Activated naive CD8-positive, alpha-beta T cell (primary cell): ENCODE measurements at regions not wholly inside any gene's neighbourhood (a gene's known extent, or its start where the extent isn't known, plus 50 kb on each side); places are given as distances from the start of the nearest gene placed in this dataset.
"Not testable (repeated sequence)": the region's sequence is repeated elsewhere in the genome, so short reads cannot be mapped to it uniquely, and the experiment has no call there.

ENCODE experiments used
- H3K27ac Mint-ChIP-seq: one replicate; pipeline ENCODE4 v1.8.0; 2021; ENCODE audit warnings: mixed read lengths
- H3K27me3 Mint-ChIP-seq: one replicate; pipeline ENCODE4 v1.8.0; 2021; ENCODE audit warnings: mixed read lengths
- H3K36me3 Mint-ChIP-seq: one replicate; pipeline ENCODE4 v1.8.0; 2021; ENCODE audit warnings: mixed read lengths
- H3K4me1 Mint-ChIP-seq: one replicate; pipeline ENCODE4 v1.8.0; 2021; ENCODE audit warnings: low read depth, mixed read lengths
- H3K4me3 Mint-ChIP-seq: one replicate; pipeline ENCODE4 v1.8.0; 2021; ENCODE audit warnings: mild to moderate bottlenecking, mixed read lengths
- H3K9me3 Mint-ChIP-seq: one replicate; pipeline ENCODE4 v1.8.0; 2021; ENCODE audit warnings: low read depth, mixed read lengths

- Mint-ChIP-seq H3K9me3 (peaks cover 2% of the 10 kb centered on the region), H3K4me3 (no peak overlapping the region), H3K36me3 (no peaks in the 10 kb centered on the region), H3K27ac (no peak overlapping the region), H3K4me1 (no peaks in the 10 kb centered on the region), H3K27me3 (peaks cover 2% of the 10 kb centered on the region)
Measured at GRCh38 chr5:1734908-1735289, 64.7 kb downstream of the MRPL36 start.

DNA sequence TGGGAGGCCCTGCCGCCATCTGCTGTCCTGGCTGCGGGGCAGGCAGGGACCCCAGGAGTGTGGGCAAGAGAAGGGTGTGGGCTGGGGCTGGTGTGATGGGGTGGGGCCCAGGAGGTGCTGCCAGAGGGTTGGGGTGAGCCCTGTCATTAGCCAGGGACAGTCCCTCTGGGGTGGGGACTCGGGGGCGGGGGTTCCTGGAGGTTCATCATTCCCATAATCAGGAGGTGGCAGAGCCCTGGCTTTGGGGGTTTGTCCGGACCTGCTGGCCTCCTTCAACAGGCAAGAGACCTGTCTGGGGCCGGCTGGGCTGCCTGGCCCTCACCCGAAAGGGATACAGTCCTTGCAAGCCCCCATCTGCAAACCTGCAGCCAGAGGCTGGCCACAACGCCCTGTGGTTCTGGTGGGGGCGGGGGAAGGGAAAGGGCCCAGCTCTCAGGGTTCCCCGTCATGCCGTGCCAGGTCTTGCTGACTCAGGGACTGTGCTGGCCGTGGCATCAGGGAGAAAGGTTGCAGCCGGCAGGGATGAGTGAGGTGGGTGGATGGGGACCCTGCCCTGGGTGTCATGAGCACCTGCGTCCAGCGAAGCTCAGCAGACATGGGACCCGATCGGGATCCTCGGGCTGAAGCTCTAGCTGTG lies 65.2 kb downstream of the MRPL36 start:
- Mint-ChIP-seq H3K4me1 (no peaks in the 10 kb centered on the region), H3K27ac (no peak overlapping the region), H3K36me3 (no peaks in the 10 kb centered on the region), H3K4me3 (no peak overlapping the region), H3K9me3 (no peaks in the 10 kb centered on the region), H3K27me3 (peaks cover 2% of the 10 kb centered on the region)

DNA sequence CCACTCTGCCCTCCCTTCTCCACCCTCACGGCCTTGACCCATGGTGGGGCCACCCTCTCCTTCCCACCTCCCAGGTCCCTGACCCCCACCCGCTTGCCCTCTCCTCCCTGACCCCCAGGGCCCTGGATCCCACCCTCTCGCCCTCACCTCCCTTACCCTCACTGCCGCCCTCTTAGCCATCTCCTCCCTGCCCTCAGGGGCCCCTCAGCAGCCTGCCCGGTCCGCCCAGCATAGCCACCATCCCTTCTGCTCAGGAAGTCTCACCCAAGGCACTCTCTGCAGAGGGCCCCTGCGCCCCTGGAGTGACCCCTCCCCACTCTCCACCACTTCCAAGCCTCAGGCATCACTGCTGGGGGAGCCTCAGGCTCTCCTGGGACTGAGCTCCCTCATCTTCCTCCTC lies 66.3 kb downstream of the MRPL36 start:
- Mint-ChIP-seq H3K4me3 (no peak overlapping the region), H3K9me3 (no peaks in the 10 kb centered on the region), H3K27ac (no peak overlapping the region), H3K27me3 (peaks cover 2% of the 10 kb centered on the region), H3K4me1 (no peaks in the 10 kb centered on the region), H3K36me3 (no peaks in the 10 kb centered on the region)

DNA sequence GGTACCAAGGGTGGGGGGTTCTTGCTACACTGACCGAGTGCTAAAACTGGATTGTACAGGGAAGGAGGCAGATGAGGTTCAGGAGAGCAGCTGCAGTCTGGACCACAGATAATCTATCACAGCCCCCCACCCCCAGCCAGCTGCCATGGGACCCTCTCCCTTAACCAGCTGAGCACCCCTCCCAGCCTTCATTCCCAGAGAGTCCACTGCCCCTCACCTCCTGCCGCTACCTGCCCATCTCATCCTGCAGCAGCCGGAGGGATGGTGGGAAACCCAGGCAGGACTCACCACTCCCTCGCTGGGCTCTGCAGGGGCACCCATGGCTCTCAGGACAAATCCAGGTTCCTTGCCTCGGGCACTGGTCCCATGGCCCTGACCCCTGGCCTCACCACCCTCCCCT lies 66.7 kb downstream of the MRPL36 start:
- Mint-ChIP-seq H3K36me3 (no peaks in the 10 kb centered on the region), H3K27me3 (peaks cover 2% of the 10 kb centered on the region)

GRCh38 chr5:1732238-1732941 lies 67.2 kb downstream of the MRPL36 start:
- Mint-ChIP-seq H3K9me3 (no peaks in the 10 kb centered on the region), H3K27ac (no peak overlapping the region), H3K27me3 (peaks cover 2% of the 10 kb centered on the region), H3K4me3 (no peak overlapping the region), H3K36me3 (no peaks in the 10 kb centered on the region), H3K4me1 (no peaks in the 10 kb centered on the region)

More for the DNA sequence above, 66.7 kb downstream of the MRPL36 start:
- Mint-ChIP-seq H3K27ac (no peak overlapping the region), H3K4me3 (no peak overlapping the region), H3K4me1 (no peaks in the 10 kb centered on the region), H3K9me3 (no peaks in the 10 kb centered on the region)

DNA sequence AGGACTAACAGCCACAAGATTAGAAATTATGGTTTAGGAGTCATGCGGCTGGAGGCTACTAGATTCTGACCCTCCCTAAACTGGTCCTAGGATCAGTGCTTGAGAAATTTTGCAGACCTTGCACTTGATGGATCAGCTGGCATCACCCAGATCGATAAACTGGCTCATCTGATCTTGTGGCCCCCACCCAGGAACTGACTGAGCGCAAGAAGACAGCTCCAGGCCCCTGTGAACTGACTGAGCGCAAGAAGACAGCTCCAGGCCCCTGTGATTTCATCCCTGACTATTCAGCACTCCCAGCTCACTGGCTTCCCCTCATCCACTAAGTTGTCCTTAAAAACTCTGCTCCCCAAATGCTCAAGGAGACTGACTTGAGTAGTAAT lies 67.8 kb downstream of the MRPL36 start:
- H3K27ac Mint-ChIP-seq, H3K36me3 Mint-ChIP-seq, H3K4me3 Mint-ChIP-seq, H3K4me1 Mint-ChIP-seq, H3K27me3 Mint-ChIP-seq, H3K9me3 Mint-ChIP-seq: not testable (repeated sequence)

DNA sequence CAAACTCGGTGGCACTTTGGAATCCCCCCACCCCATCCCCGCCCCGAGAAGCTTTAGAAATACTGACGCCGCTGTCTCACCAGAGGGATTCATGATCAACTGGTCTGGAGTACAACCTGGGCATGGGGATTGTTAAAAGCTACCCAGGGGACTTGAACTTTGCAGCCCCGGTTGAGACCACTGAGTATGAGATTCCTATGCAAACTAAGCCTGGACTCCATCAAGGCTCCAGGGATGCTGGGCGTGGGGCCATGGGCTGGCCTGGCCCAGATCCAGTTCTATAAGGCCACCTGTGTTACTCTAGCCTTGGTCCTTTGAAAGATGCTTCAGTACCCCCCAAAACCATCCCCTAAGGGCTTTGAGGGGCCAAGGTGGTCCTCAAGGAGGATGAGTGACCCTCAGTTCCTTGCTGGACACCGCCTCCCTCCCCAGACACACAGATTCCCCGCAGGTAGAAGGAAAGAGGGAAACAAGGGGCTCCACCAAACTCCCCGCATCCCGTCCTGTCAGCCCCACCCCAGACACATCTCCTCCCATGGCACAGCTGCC lies 68.5 kb downstream of the MRPL36 start:
- no peak overlapping the region for H3K27ac Mint-ChIP-seq
- peaks cover under 1% of the 10 kb centered on the region for H3K27me3 Mint-ChIP-seq
- H3K9me3 Mint-ChIP-seq = no peaks in the 10 kb centered on the region
- no peak overlapping the region for H3K4me3 Mint-ChIP-seq
- H3K4me1 Mint-ChIP-seq = no peaks in the 10 kb centered on the region
- H3K36me3 Mint-ChIP-seq = no peaks in the 10 kb centered on the region

DNA sequence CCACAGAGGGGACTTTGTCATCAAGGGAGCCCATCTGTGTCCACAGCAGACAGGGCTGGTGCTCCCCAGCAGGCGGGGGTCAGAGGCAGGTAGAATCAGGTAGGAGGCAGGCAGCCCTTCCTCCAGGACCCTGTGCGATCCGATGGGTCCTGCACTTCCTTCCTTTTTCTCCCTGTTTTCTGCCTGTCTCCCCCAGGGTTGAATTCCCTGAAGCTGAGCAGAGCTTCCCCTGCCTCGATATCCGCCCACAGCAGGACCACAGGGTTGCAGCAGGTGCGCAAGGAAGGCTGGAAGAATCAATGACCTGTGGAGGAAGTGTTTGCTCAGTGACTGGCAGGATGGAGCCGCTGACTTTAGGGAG lies 69.2 kb downstream of the MRPL36 start:
- no peaks in the 10 kb centered on the region for H3K9me3 Mint-ChIP-seq
- H3K27me3 Mint-ChIP-seq = no peaks in the 10 kb centered on the region
- H3K4me1 Mint-ChIP-seq = peaks cover 3% of the 10 kb centered on the region
- H3K36me3 Mint-ChIP-seq = no peaks in the 10 kb centered on the region
- no peak overlapping the region for H3K4me3 Mint-ChIP-seq
- no peak overlapping the region for H3K27ac Mint-ChIP-seq

DNA sequence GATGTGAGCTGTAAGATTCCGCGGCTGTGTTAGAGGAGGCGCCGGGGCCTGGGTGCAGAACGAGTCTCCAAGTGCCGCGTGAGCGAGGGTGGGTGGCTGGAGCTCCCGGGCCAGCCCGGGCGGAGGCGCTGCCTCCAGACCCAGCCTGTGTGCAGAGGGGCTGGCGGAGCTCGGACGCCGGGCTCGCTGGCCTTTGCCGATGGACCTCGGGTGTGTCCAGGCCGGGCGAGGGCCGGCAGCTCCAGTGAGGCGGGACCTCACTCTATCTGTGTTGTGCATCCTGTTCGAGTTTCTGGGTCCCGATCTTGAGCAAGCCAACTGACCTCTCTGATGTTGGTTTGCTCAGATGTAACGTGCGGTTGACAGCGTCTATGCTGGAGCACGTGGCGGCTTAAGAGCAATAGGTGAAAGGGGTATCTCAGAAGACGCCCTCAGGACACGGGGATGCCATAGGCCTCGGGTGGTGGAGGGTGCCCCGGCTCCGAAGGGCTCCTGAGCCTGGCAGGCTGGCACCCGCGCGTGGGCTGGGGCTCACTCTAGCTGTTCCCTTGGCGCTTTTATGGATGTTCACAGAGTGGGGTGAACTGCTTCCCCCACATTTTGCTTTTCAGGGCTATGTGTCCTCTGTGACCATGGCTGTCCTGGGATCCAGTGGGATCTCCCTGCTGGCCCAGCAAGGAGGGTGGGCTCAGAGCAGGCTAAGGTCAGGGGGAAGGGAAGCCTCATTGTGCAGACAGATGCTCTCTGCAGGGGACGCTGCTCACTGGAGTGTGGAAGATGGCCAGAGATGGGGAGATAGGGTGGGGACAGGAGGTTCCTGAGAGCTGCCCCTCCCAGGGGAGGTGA lies 69.8 kb downstream of the MRPL36 start:
- Mint-ChIP-seq H3K27ac (no peak overlapping the region), H3K27me3 (no peaks in the 10 kb centered on the region), H3K4me1 (peaks cover 4% of the 10 kb centered on the region), H3K9me3 (no peaks in the 10 kb centered on the region), H3K36me3 (no peaks in the 10 kb centered on the region), H3K4me3 (no peak overlapping the region)

DNA sequence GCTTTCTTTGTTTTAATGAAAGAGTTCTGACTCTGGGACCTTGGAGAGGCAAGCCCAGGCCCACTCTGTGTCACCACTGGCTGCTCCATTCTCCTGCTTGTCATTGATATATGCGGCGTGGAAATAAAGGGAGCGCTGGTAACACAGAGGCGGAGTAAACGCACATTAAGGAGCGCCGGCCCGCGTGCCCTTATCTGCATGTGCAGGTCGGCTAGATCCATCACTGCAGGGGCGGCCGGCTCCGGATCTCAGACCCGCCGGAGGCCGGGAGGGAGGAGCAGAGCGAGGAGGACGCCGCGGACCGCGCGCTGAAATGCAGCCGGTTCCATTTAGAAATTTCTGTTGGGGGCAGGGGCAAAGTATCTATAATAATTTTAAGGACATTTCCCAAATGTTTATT lies 70.8 kb downstream of the MRPL36 start:
- Mint-ChIP-seq H3K4me3 (no peak overlapping the region), H3K4me1 (peaks cover 4% of the 10 kb centered on the region), H3K9me3 (no peaks in the 10 kb centered on the region), H3K27me3 (no peaks in the 10 kb centered on the region), H3K27ac (no peak overlapping the region), H3K36me3 (no peaks in the 10 kb centered on the region)

GRCh38 chr5:1727571-1727970 lies 72.1 kb downstream of the MRPL36 start:
- Mint-ChIP-seq H3K27ac (no peak overlapping the region), H3K36me3 (no peaks in the 10 kb centered on the region), H3K27me3 (no peaks in the 10 kb centered on the region), H3K4me1 (peaks cover 4% of the 10 kb centered on the region), H3K9me3 (no peaks in the 10 kb centered on the region), H3K4me3 (no peak overlapping the region)

GRCh38 chr5:1726956-1727355 lies 72.7 kb downstream of the MRPL36 start:
- Mint-ChIP-seq H3K27me3 (no peaks in the 10 kb centered on the region), H3K27ac (no peak overlapping the region), H3K9me3 (no peaks in the 10 kb centered on the region), H3K4me1 (peaks cover 4% of the 10 kb centered on the region), H3K36me3 (no peaks in the 10 kb centered on the region), H3K4me3 (no peak overlapping the region)

GRCh38 chr5:1726469-1726865 lies 73.2 kb downstream of the MRPL36 start:
- Mint-ChIP-seq H3K4me3 (no peak overlapping the region), H3K27me3 (no peaks in the 10 kb centered on the region), H3K36me3 (no peaks in the 10 kb centered on the region), H3K9me3 (no peaks in the 10 kb centered on the region), H3K4me1 (peaks cover 4% of the 10 kb centered on the region), H3K27ac (no peak overlapping the region)

- Mint-ChIP-seq H3K27ac (no peak overlapping the region), H3K4me3 (peak overlapping the region; percentile 67), H3K36me3 (no peaks in the 10 kb centered on the region), H3K27me3 (peaks cover 1% of the 10 kb centered on the region), H3K9me3 (no peaks in the 10 kb centered on the region), H3K4me1 (peaks cover 4% of the 10 kb centered on the region)
Measured at GRCh38 chr5:1725641-1726468, 73.8 kb downstream of the MRPL36 start.
